HFFc6 (cell line): ENCODE measurements at regions not wholly inside any gene's neighbourhood (a gene's known extent, or its start where the extent isn't known, plus 50 kb on each side); places are given as distances from the start of the nearest gene placed in this dataset.
A peak's percentile ranks its signal among the peaks of the same experiment; 100 is the strongest.

Experiments used
- DNase-seq: peaks from one replicate; pipeline ENCODE4 v3.0.0-alpha.2; 2018
- H3K27ac Mint-ChIP-seq: 2 replicates; pipeline ENCODE4 v1.8.0; 2020; ENCODE audit warnings: mild to moderate bottlenecking, mixed read lengths
- H3K27me3 Mint-ChIP-seq: 2 replicates; pipeline ENCODE4 v1.8.0; 2021; ENCODE audit warnings: mild to moderate bottlenecking, moderate library complexity, mixed read lengths; ENCODE audit not compliant: insufficient read depth
- H3K36me3 Mint-ChIP-seq: 2 replicates; pipeline ENCODE4 v1.8.0; 2021; ENCODE audit warnings: low read depth, mixed read lengths
- H3K4me1 Mint-ChIP-seq: 2 replicates; pipeline ENCODE4 v1.8.0; 2020; ENCODE audit warnings: low read depth, mixed read lengths
- H3K4me3 Mint-ChIP-seq: 2 replicates; pipeline ENCODE4 v1.8.0; 2020; ENCODE audit warnings: mild to moderate bottlenecking, moderate library complexity, mixed read lengths
- H3K9me3 Mint-ChIP-seq: 2 replicates; pipeline ENCODE4 v1.8.0; 2020; ENCODE audit warnings: mild to moderate bottlenecking, mixed read lengths
- TF ChIP-seq, protein P1 (sequence below): fragments of 200-600 bp; sonication (generic); IDR thresholded peaks from 2 replicates; pipeline ENCODE4 v1.5.0; 2021; ENCODE audit warnings: antibody characterized with exemption, mild to moderate bottlenecking

GRCh38 chr20:60266177-60266823 lies 308.1 kb downstream of the CDH26 start:
- Mint-ChIP-seq H3K27ac (no peak overlapping the region), H3K36me3 (no peaks in the 10 kb centered on the region), H3K4me3 (no peak overlapping the region), H3K9me3 (no peaks in the 10 kb centered on the region), H3K27me3 (peaks cover 34% of the 10 kb centered on the region), H3K4me1 (no peaks in the 10 kb centered on the region)
- TF ChIP-seq, protein P1, sequence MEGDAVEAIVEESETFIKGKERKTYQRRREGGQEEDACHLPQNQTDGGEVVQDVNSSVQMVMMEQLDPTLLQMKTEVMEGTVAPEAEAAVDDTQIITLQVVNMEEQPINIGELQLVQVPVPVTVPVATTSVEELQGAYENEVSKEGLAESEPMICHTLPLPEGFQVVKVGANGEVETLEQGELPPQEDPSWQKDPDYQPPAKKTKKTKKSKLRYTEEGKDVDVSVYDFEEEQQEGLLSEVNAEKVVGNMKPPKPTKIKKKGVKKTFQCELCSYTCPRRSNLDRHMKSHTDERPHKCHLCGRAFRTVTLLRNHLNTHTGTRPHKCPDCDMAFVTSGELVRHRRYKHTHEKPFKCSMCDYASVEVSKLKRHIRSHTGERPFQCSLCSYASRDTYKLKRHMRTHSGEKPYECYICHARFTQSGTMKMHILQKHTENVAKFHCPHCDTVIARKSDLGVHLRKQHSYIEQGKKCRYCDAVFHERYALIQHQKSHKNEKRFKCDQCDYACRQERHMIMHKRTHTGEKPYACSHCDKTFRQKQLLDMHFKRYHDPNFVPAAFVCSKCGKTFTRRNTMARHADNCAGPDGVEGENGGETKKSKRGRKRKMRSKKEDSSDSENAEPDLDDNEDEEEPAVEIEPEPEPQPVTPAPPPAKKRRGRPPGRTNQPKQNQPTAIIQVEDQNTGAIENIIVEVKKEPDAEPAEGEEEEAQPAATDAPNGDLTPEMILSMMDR = no peak
- no peak for DNase-seq

DNA sequence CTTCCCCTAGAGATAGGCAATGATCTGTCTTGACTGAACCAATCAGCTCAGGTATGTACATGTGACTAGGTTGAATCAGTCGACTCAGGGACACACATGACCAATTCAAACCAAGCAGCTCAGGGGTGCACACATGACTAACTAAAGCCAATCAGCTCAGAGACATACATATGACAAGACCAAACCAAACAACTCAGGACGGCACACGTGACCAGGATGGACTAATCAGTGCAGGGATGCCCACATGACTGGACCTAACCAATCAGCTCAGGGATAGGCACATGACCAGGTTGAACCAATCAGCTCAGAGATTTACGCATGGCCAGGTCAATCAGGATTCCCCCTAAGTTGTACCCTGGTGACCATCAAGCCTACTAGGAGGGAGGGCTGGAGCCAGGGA lies 310.3 kb downstream of the CDH26 start:
- peaks cover 9% of the 10 kb centered on the region for H3K4me1 Mint-ChIP-seq
- no peaks in the 10 kb centered on the region for H3K36me3 Mint-ChIP-seq
- TF ChIP-seq, protein P1 = no peak
- no peak overlapping the region for H3K4me3 Mint-ChIP-seq
- H3K27me3 Mint-ChIP-seq = peaks cover 29% of the 10 kb centered on the region
- no peak for DNase-seq
- no peaks in the 10 kb centered on the region for H3K9me3 Mint-ChIP-seq
- no peak overlapping the region for H3K27ac Mint-ChIP-seq

GRCh38 chr20:60269573-60270162 lies 311.4 kb downstream of the CDH26 start:
- Mint-ChIP-seq H3K9me3 (no peaks in the 10 kb centered on the region), H3K36me3 (no peaks in the 10 kb centered on the region)
- TF ChIP-seq, protein P1 = no peak

DNA sequence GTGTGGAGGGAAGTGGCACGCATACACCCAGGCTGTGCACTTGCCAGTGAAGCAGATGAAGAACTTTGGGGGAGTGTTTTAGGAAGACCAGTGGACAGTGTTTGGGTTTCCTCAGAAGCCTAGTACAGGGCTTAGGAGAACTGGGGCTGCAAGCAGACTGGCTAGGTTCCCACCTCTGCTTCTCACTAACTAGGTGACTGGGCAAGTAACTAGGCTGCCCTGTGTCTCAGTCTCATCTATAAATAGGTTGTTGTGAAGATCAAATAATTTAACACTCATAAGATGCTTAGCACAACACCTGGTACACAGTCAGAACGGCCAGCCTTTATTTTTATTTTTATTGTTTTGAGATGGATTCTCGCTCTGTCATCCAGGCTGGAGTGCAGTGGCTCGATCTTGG lies 312.1 kb downstream of the CDH26 start:
- H3K27me3 Mint-ChIP-seq = peaks cover 27% of the 10 kb centered on the region
- TF ChIP-seq, protein P1 = no peak
- H3K9me3 Mint-ChIP-seq = no peaks in the 10 kb centered on the region
- no peaks in the 10 kb centered on the region for H3K36me3 Mint-ChIP-seq
- H3K4me3 Mint-ChIP-seq = no peak overlapping the region
- DNase-seq = no peak
- no peak overlapping the region for H3K27ac Mint-ChIP-seq
- peaks cover 9% of the 10 kb centered on the region for H3K4me1 Mint-ChIP-seq

More at GRCh38 chr20:60269573-60270162, 311.4 kb downstream of the CDH26 start:
- Mint-ChIP-seq H3K4me1 (peaks cover 9% of the 10 kb centered on the region), H3K27me3 (peaks cover 30% of the 10 kb centered on the region), H3K4me3 (no peak overlapping the region), H3K27ac (no peak overlapping the region)
- no peak for DNase-seq

DNA sequence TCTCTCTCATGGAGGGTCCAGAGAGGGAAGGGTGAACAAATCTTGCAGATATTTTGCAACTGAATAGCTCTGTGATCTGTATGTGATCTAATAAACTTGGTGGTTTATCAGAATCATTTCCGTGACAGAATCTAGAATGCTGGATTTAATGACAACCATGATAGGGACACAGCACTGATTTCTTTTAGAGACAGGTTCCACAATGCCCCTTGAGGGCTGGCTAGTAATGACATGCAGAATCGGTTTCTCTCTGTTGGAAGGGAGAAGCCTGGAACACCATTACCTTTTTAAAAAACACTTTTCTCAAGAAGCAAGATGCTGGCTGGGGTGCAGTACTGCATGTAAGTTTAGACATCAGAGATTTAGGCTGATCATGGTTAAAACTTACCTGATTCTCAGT lies 313.4 kb downstream of the CDH26 start:
- Mint-ChIP-seq H3K36me3 (no peaks in the 10 kb centered on the region), H3K4me3 (no peak overlapping the region), H3K27me3 (peaks cover 19% of the 10 kb centered on the region), H3K4me1 (peaks cover 9% of the 10 kb centered on the region), H3K27ac (no peak overlapping the region), H3K9me3 (no peaks in the 10 kb centered on the region)
- TF ChIP-seq, protein P1 = peak; percentile 68
- no peak for DNase-seq
